Nephron (organoid): ENCODE measurements at regions not wholly inside any gene's neighbourhood (a gene's known extent, or its start where the extent isn't known, plus 50 kb on each side); places are given as distances from the start of the nearest gene placed in this dataset.

Experiments
- H3K27ac Mint-ChIP-seq, 3 experiments: 2 replicates each; pipeline ENCODE4 v1.8.0; 2020; ENCODE audit warnings: mixed read lengths in 3 of 3, mild to moderate bottlenecking in 2 of 3, moderate library complexity in 1 of 3
- H3K27me3 Mint-ChIP-seq: 2 replicates; pipeline ENCODE4 v1.8.0; 2021; ENCODE audit warnings: low read depth, mild to moderate bottlenecking, moderate library complexity, mixed read lengths
- H3K36me3 Mint-ChIP-seq: 2 replicates; pipeline ENCODE4 v1.8.0; 2020; ENCODE audit warnings: low read depth, mixed read lengths
- H3K4me1 Mint-ChIP-seq: 2 replicates; pipeline ENCODE4 v1.8.0; 2020; ENCODE audit warnings: mixed read lengths
- H3K4me3 Mint-ChIP-seq, 3 experiments: 2 replicates each; pipeline ENCODE4 v1.8.0; 2020; ENCODE audit warnings: mild to moderate bottlenecking in 3 of 3, mixed read lengths in 3 of 3, moderate library complexity in 2 of 3
- H3K9me3 Mint-ChIP-seq: 2 replicates; pipeline ENCODE4 v1.8.0; 2020; ENCODE audit warnings: mixed read lengths
- CTCF ChIP-seq, 3 experiments: fragments of 200-600 bp; sonication (generic); IDR thresholded peaks; one replicate each; pipeline ENCODE4 v1.5.0; 2021; ENCODE audit warnings: antibody characterized with exemption in 3 of 3; ENCODE audit not compliant: unreplicated experiment in 3 of 3

- no peaks in the 10 kb centered on the region for H3K27me3 Mint-ChIP-seq
- peaks cover 11% of the 10 kb centered on the region for H3K9me3 Mint-ChIP-seq
- no peak for TF ChIP-seq CTCF (IDR thresholded peaks at IDR 0.05; ENCODE audit: unreplicated experiment in 3 of 3)
- no peaks in the 10 kb centered on the region for H3K36me3 Mint-ChIP-seq
- H3K27ac Mint-ChIP-seq, result no peak overlapping the region
- no peak overlapping the region for H3K4me3 Mint-ChIP-seq
- H3K4me1 Mint-ChIP-seq, result peaks cover 6% of the 10 kb centered on the region
These were observed 830.3 kb upstream of the NXPH2 start for GRCh38 chr2:139610512-139610911.

- Mint-ChIP-seq H3K36me3 (no peaks in the 10 kb centered on the region), H3K4me3 (no peak overlapping the region), H3K27ac (no peak overlapping the region), H3K27me3 (no peaks in the 10 kb centered on the region), H3K9me3 (peaks cover 13% of the 10 kb centered on the region), H3K4me1 (no peaks in the 10 kb centered on the region)
- TF ChIP-seq CTCF (IDR thresholded peaks at IDR 0.05; ENCODE audit: unreplicated experiment in 3 of 3), result no peak
These were observed 828.9 kb upstream of the NXPH2 start for GRCh38 chr2:139609109-139609508.

- Mint-ChIP-seq H3K27me3 (no peaks in the 10 kb centered on the region), H3K9me3 (peaks cover 13% of the 10 kb centered on the region), H3K4me3 (no peak overlapping the region), H3K4me1 (no peaks in the 10 kb centered on the region), H3K36me3 (no peaks in the 10 kb centered on the region), H3K27ac (no peak overlapping the region)
- TF ChIP-seq CTCF (IDR thresholded peaks at IDR 0.05; ENCODE audit: unreplicated experiment in 3 of 3), result no peak
These were observed 825.5 kb upstream of the NXPH2 start for GRCh38 chr2:139605668-139606067.

GRCh38 chr2:139600166-139600565 is 820.0 kb upstream of the NXPH2 start:
- TF ChIP-seq CTCF (IDR thresholded peaks at IDR 0.05; ENCODE audit: unreplicated experiment in 3 of 3), result no peak

GRCh38 chr2:139585101-139585500 is 804.9 kb upstream of the NXPH2 start:
- H3K27ac Mint-ChIP-seq, result no peak overlapping the region
- H3K4me3 Mint-ChIP-seq, result no peak overlapping the region
- H3K4me1 Mint-ChIP-seq, result no peaks in the 10 kb centered on the region
- H3K36me3 Mint-ChIP-seq, result no peaks in the 10 kb centered on the region
- peaks cover 4% of the 10 kb centered on the region for H3K9me3 Mint-ChIP-seq
- no peak for TF ChIP-seq CTCF (IDR thresholded peaks at IDR 0.05; ENCODE audit: unreplicated experiment in 3 of 3)
- H3K27me3 Mint-ChIP-seq, result no peaks in the 10 kb centered on the region

More at GRCh38 chr2:139600166-139600565, 820.0 kb upstream of the NXPH2 start:
- H3K27me3 Mint-ChIP-seq, result no peaks in the 10 kb centered on the region
- H3K27ac Mint-ChIP-seq, result no peak overlapping the region
- no peaks in the 10 kb centered on the region for H3K4me1 Mint-ChIP-seq
- H3K4me3 Mint-ChIP-seq, result no peak overlapping the region
- no peaks in the 10 kb centered on the region for H3K9me3 Mint-ChIP-seq
- no peaks in the 10 kb centered on the region for H3K36me3 Mint-ChIP-seq

- TF ChIP-seq CTCF (IDR thresholded peaks at IDR 0.05; ENCODE audit: unreplicated experiment in 3 of 3), result no peak
- Mint-ChIP-seq H3K27ac (no peak overlapping the region), H3K4me3 (no peak overlapping the region), H3K27me3 (no peaks in the 10 kb centered on the region), H3K4me1 (no peaks in the 10 kb centered on the region), H3K36me3 (no peaks in the 10 kb centered on the region), H3K9me3 (peaks cover 10% of the 10 kb centered on the region)
These were observed 794.2 kb upstream of the NXPH2 start for GRCh38 chr2:139574371-139574770.
